ENCODE measurements at regions not wholly inside any gene's neighbourhood (a gene's known extent, or its start where the extent isn't known, plus 50 kb on each side); places are given as distances from the start of the nearest gene placed in this dataset.

- H3K4me1 Mint-ChIP-seq, result peaks cover 32% of the 10 kb centered on the region
- H3K36me3 Mint-ChIP-seq (ENCODE audit: low read depth), result peaks cover 2% of the 10 kb centered on the region
- POLR2A ChIA-PET, result no interaction called here
- no peaks in the 10 kb centered on the region for H3K27me3 Mint-ChIP-seq
- H3K27ac Mint-ChIP-seq, result no peak overlapping the region
- no peak for DNase-seq
- H3K9me3 Mint-ChIP-seq, result peaks cover 1% of the 10 kb centered on the region
- H3K4me3 Mint-ChIP-seq, result no peak overlapping the region
- CTCF ChIA-PET, result interaction anchor here (1.3 kb wide), 1 partner anchor 8 kb away, joined by 3 read pairs; no protein-coding TSS in a partner anchor
Observed at GRCh38 chrX:65610481-65610880, 57.0 kb upstream of the MSN start.

DNA sequence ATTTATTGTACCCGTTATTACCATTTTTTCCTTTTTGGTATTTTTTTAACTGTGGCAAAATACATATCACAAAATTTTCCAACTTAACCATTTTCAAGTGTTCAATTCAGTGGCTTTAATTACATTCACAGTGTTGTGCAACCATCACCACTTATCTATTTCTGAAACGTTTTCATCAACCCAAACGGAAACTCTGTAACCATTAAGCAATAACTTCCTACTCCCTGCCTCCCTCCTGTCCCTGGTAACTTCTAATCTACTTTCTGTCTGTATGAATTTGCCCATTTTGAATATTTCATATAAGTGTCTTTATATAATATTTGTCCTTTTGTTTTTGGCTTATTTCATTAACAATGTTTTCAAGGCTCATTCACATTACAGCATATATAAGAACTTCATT, 57.4 kb upstream of the MSN start:
- ChIA-PET CTCF (no interaction called here), POLR2A (no interaction called here)
- H3K4me3 Mint-ChIP-seq, result no peak overlapping the region
- H3K27me3 Mint-ChIP-seq, result no peaks in the 10 kb centered on the region
- H3K4me1 Mint-ChIP-seq, result peaks cover 35% of the 10 kb centered on the region
- peaks cover 5% of the 10 kb centered on the region for H3K9me3 Mint-ChIP-seq
- peaks cover 2% of the 10 kb centered on the region for H3K36me3 Mint-ChIP-seq (ENCODE audit: low read depth)
- no peak overlapping the region for H3K27ac Mint-ChIP-seq
- no peak for DNase-seq

DNA sequence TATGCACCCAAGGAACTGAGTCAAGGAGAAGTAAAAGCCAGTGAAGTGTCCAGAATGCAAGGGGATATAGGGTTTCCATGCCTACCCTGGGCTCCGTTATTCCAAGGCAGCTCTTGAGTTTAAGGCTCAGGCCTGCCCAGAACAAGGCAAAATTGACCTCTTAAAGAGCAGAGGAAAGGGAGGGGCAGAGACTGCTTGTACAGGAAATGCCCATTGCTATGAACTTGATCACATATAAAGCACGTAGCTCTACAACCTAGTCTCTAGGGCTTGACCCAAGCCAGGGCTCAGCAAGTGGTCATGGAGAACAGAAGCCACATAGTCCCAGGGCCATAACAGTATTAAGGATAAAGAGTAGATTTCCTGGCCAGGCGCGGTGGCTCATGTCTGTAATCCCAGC, 58.2 kb upstream of the MSN start:
- DNase-seq, result no peak
- POLR2A ChIA-PET, result no interaction called here
- CTCF ChIA-PET, result no interaction called here
- no peaks in the 10 kb centered on the region for H3K27me3 Mint-ChIP-seq
- peaks cover 40% of the 10 kb centered on the region for H3K4me1 Mint-ChIP-seq
- H3K27ac Mint-ChIP-seq, result no peak overlapping the region
- H3K4me3 Mint-ChIP-seq, result no peak overlapping the region
- peaks cover 7% of the 10 kb centered on the region for H3K36me3 Mint-ChIP-seq (ENCODE audit: low read depth)
- H3K9me3 Mint-ChIP-seq, result peaks cover 8% of the 10 kb centered on the region

GRCh38 chrX:65608026-65608425, 59.4 kb upstream of the MSN start:
- CTCF ChIA-PET, result no interaction called here
- POLR2A ChIA-PET, result no interaction called here
- no peak for DNase-seq
- H3K27ac Mint-ChIP-seq, result peak overlapping the region; percentile 43
- peaks cover 11% of the 10 kb centered on the region for H3K9me3 Mint-ChIP-seq
- H3K27me3 Mint-ChIP-seq, result no peaks in the 10 kb centered on the region
- H3K36me3 Mint-ChIP-seq (ENCODE audit: low read depth), result peaks cover 10% of the 10 kb centered on the region
- H3K4me3 Mint-ChIP-seq, result no peak overlapping the region
- H3K4me1 Mint-ChIP-seq, result peaks cover 45% of the 10 kb centered on the region

DNA sequence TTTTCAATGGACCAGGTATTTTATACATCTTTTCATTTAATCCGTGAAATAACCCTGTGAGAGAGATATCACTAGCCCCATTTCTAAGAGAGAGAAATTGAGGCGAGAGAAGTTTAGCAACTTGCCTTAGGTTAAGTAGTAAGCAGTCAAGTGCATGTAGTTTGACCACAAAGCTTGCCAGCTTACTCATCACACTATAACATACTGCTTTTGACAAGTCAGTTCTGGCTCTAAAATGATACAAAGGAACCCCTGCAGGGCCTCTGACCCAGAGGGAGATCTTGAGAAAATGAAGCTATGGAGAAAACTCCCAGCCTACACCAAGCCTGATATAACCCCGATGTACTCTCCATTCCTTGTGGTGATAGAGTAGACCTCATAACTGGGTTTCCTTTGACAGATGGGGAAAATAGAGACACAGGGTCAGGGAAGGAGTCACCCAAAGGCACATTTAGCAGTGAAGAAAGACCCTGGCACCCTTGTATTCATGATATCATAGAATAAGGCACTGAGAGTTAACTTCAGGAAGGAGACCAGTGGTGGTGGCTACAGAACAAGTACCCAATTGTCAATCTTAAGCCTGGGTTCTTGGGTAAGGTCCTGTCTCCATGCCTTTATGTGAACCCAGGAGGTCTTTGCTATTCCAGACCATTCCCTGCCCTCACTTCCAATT, 60.2 kb upstream of the MSN start:
- H3K36me3 Mint-ChIP-seq (ENCODE audit: low read depth), result peaks cover 10% of the 10 kb centered on the region
- CTCF ChIA-PET, result interaction anchor here (0.5 to 1.0 kb wide), 6 partner anchors 11 to 525 kb away, joined by 3 to 4 read pairs (median 3); no protein-coding TSS in a partner anchor
- POLR2A ChIA-PET, result no interaction called here
- DNase-seq, result no peak
- peaks cover 51% of the 10 kb centered on the region for H3K4me1 Mint-ChIP-seq
- H3K27me3 Mint-ChIP-seq, result no peaks in the 10 kb centered on the region
- H3K27ac Mint-ChIP-seq, result peak overlapping the region; percentile 77
- H3K4me3 Mint-ChIP-seq, result no peak overlapping the region
- H3K9me3 Mint-ChIP-seq, result peaks cover 11% of the 10 kb centered on the region

DNA sequence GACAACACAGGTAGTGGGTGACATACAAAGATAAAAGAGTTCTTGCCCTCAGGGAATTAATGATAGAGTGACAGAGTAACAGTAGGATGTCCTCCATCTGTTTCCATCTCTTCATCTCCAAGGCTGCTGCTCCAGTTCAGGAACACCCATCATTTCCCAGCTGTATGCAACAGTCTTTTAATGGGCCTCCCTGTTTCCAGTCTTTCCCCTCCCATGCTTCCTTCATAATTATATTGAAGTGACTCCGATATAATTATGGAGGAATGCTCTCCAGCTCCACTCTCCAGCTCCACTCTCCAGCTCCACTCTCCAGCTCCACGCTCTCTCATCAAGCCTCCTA, 65.3 kb upstream of the MSN start:
- CTCF ChIA-PET, result interaction anchor here (1.0 to 2.3 kb wide), 6 partner anchors 9 to 101 kb away, joined by 3 to 7 read pairs (median 4); no protein-coding TSS in a partner anchor
- H3K27ac Mint-ChIP-seq, result peak overlapping the region; percentile 93
- H3K9me3 Mint-ChIP-seq, result peaks cover 11% of the 10 kb centered on the region
- H3K27me3 Mint-ChIP-seq, result no peaks in the 10 kb centered on the region
- H3K4me3 Mint-ChIP-seq, result no peak overlapping the region
- POLR2A ChIA-PET, result interaction anchor here (0.6 kb wide), 1 partner anchor 67 kb away, joined by 4 read pairs; the partner anchor contains the start of gene LAS1L
- DNase-seq, result no peak
- H3K4me1 Mint-ChIP-seq, result peaks cover 67% of the 10 kb centered on the region
- peaks cover 8% of the 10 kb centered on the region for H3K36me3 Mint-ChIP-seq (ENCODE audit: low read depth)

DNA sequence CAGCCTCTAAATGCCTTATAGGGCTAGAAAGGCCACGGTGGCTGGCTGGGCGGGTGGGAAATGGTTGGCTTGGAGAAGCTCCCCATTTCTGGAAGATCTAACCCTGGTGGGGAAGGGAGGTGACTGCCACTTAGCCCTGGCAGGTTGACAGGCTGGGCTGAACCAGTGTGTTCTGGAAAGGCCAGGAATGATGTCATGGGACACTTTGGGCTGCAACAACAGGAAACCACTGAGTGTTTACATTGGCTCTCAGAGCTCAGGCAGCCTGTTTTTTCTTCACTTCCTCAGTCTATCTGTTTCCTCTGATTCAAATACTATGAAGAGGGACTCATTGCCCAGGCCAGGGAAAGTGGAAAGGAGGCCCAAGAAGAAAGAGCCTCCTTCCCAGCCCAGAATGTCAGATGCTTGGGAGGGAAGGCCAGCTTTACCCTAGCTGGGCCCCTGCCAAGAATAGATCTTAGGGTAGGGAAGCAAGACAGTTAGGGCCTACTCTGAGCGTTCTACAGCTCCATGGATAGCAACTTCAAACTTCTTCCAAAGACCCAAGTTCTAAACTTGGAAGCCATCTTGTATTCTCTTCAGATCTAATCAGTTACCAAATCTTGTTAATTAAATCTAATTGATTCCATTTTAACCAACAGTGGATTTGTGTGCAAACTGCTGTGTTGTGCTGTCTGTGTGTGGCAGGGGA, 65.8 kb upstream of the MSN start:
- peak; percentile 65 for DNase-seq
- CTCF ChIA-PET, result interaction anchor here (0.5 to 2.3 kb wide), 8 partner anchors 10 to 120 kb away, joined by 3 to 7 read pairs (median 4); no protein-coding TSS in a partner anchor
- Mint-ChIP-seq H3K4me3 (peak overlapping the region; percentile 30), H3K4me1 (peaks cover 65% of the 10 kb centered on the region), H3K27me3 (no peaks in the 10 kb centered on the region), H3K9me3 (peaks cover 11% of the 10 kb centered on the region), H3K27ac (peak overlapping the region; percentile 93), H3K36me3 (ENCODE audit: low read depth) (peaks cover 8% of the 10 kb centered on the region)
- POLR2A ChIA-PET, result interaction anchor here (0.6 kb wide), 1 partner anchor 67 kb away, joined by 4 read pairs; the partner anchor contains the start of gene LAS1L

- POLR2A ChIA-PET, result no interaction called here
- CTCF ChIA-PET, result interaction anchor here (0.5 to 2.3 kb wide), 9 partner anchors 10 to 385 kb away, joined by 3 to 7 read pairs (median 3); no protein-coding TSS in a partner anchor
- Mint-ChIP-seq H3K4me1 (peaks cover 68% of the 10 kb centered on the region), H3K4me3 (peak overlapping the region; percentile 30), H3K36me3 (ENCODE audit: low read depth) (peaks cover 8% of the 10 kb centered on the region), H3K27me3 (no peaks in the 10 kb centered on the region), H3K9me3 (peaks cover 11% of the 10 kb centered on the region), H3K27ac (peak overlapping the region; percentile 93)
- no peak for DNase-seq
Observed at GRCh38 chrX:65601126-65601525, 66.3 kb upstream of the MSN start.

DNA sequence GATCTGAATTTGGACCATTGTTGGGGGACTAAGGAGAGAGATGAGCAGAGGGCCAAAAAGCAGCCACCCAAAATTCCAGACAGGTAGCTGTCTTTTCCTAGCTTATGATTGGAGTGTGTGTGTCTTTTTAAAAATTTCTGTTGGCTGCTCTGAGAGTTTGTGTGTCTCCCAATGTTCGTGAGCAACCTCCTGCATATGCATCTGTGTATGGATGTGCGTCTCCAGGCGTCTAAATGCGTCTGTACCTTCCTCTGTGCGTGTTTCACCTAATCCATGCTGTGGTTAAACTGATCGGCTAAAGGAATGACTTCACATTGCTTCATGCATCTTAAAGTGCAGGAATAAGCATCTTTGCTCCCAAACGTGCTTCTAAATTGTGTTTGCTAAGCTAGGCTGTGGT, 65.5 kb upstream of the LAS1L start:
- Mint-ChIP-seq H3K9me3 (peaks cover 6% of the 10 kb centered on the region), H3K27ac (peak overlapping the region; percentile 93), H3K36me3 (ENCODE audit: low read depth) (peaks cover 8% of the 10 kb centered on the region), H3K4me3 (no peak overlapping the region), H3K27me3 (no peaks in the 10 kb centered on the region), H3K4me1 (peaks cover 72% of the 10 kb centered on the region)
- POLR2A ChIA-PET, result no interaction called here
- CTCF ChIA-PET, result interaction anchor here (0.8 to 2.3 kb wide), 5 partner anchors 9 to 386 kb away, joined by 3 to 7 read pairs (median 3); no protein-coding TSS in a partner anchor
- DNase-seq, result no peak

- ChIA-PET POLR2A (interaction anchor here (0.6 kb wide), 1 partner anchor 72 kb away, joined by 3 read pairs; no protein-coding TSS in a partner anchor), CTCF (interaction anchor here (0.7 kb wide), 2 partner anchors 812 to 1130 kb away, joined by 3 read pairs; no protein-coding TSS in a partner anchor)
- H3K36me3 Mint-ChIP-seq (ENCODE audit: low read depth), result no peaks in the 10 kb centered on the region
- peaks cover 78% of the 10 kb centered on the region for H3K4me1 Mint-ChIP-seq
- no peaks in the 10 kb centered on the region for H3K9me3 Mint-ChIP-seq
- DNase-seq, result no peak
- no peaks in the 10 kb centered on the region for H3K27me3 Mint-ChIP-seq
- H3K4me3 Mint-ChIP-seq, result peak overlapping the region; percentile 74
- H3K27ac Mint-ChIP-seq, result peak overlapping the region; percentile 90
Observed at GRCh38 chrX:65598559-65599147, 64.1 kb upstream of the LAS1L start.

DNA sequence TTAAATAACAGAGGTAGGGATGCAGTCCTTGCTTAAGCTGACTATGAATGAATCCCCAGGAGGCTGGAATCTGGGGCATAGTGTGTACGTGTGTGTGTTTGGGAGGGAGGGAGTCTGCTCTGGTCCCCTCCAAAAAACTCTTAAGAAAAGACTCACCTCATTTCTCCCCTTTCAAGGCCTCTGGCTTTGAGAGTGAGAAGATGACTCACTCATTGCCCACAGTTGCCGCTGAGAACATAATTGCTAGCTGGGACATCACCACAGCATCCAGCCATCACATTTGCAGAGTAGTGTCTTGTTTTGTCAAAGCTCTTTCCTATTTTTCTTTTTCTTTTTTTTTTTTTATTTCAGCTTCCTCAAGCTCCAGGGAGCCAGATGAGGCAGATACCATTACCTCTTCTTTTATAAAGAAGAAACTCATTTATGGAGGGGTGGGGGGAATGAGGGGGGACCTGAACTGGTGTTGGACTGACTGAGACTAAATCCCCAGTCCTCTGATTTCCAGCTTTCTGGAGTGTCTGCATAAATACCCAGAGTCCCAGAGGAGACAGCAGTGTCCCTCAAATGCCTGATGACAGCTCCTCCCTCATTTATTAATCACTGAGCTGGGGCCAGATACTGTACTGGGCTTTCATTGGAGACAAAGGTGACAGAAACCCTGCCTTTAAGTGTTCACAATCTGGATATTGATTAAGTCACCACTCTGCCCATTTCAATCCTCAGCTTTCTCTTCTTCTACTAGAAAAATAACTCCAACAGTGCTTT, 61.9 kb upstream of the LAS1L start:
- peaks cover 64% of the 10 kb centered on the region for H3K4me1 Mint-ChIP-seq
- peak; percentile 62 for DNase-seq
- ChIA-PET POLR2A (interaction anchor here (0.8 to 1.3 kb wide), 2 partner anchors 72 to 125 kb away, joined by 3 to 4 read pairs; no protein-coding TSS in a partner anchor), CTCF (interaction anchor here (0.5 to 2.4 kb wide), 27 partner anchors 10 to 1046 kb away, joined by 3 to 14 read pairs (median 4); partner anchors contain the start of gene MSN)
- H3K36me3 Mint-ChIP-seq (ENCODE audit: low read depth), result no peaks in the 10 kb centered on the region
- no peaks in the 10 kb centered on the region for H3K9me3 Mint-ChIP-seq
- H3K27me3 Mint-ChIP-seq, result no peaks in the 10 kb centered on the region
- peak overlapping the region; percentile 90 for H3K27ac Mint-ChIP-seq
- peak overlapping the region; percentile 53 for H3K4me3 Mint-ChIP-seq

DNA sequence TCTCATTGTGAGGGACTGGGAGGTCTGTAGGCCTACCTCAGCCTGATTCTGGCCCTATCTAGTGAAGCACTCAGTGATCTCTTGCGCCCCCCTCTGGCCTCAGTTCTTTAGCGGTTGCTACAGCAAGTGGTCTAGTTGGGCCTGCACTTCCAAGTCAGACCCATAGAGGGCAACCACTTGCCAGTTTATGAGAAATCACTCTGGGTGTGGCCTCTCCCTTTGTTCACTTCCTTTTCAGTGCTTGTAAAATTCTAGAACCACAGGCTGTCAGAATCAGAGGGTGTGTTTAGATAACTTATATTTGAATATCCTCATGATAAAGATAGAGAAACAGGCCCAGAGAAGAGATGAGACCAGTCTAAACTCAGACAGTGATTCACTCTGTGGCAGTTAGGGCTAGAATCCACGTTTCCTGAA, 60.9 kb upstream of the LAS1L start:
- Mint-ChIP-seq H3K4me1 (peaks cover 54% of the 10 kb centered on the region), H3K9me3 (no peaks in the 10 kb centered on the region), H3K27ac (peak overlapping the region; percentile 90), H3K27me3 (no peaks in the 10 kb centered on the region), H3K36me3 (ENCODE audit: low read depth) (no peaks in the 10 kb centered on the region), H3K4me3 (peak overlapping the region; percentile 53)
- POLR2A ChIA-PET, result no interaction called here
- DNase-seq, result peak; percentile 94
- CTCF ChIA-PET, result interaction anchor here (0.7 to 2.4 kb wide), 13 partner anchors 48 to 599 kb away, joined by 3 to 14 read pairs (median 5); partner anchors contain the start of gene MSN
